AG04450 (cell line): ENCODE measurements at regions not wholly inside any gene's neighbourhood (a gene's known extent, or its start where the extent isn't known, plus 50 kb on each side); places are given as distances from the start of the nearest gene placed in this dataset.

Experiments used
- CTCF ChIA-PET: fragments of 300-600, 350-600 bp; formaldehyde crosslinking; extraction: SDS; loops from one replicate; lab custom pipeline; 2022; ENCODE audit warnings: antibody characterized with exemption, inconsistent platforms; lab: Charles Lee
- POLR2A ChIA-PET: fragments of 350-600 bp; formaldehyde crosslinking; extraction: SDS; loops from one replicate; lab custom pipeline; 2021; ENCODE audit warnings: antibody characterized with exemption, inconsistent platforms; lab: Yijun Ruan, JAX
- DNase-seq: peaks from one replicate; pipeline ENCODE4 v3.0.0-alpha.2; 2011; ENCODE audit warnings: low read depth, low spot score
- H3K27ac ChIP-seq: one replicate; pipeline ENCODE4 v1.5.1; 2012; ENCODE audit warnings: low read depth, low read length, control low read depth
- H3K27me3 ChIP-seq: one replicate; pipeline ENCODE4 v1.6.0; 2012; ENCODE audit warnings: low read length; ENCODE audit not compliant: control insufficient read depth, insufficient read depth
- H3K4me3 ChIP-seq: 2 replicates; pipeline ENCODE4 v1.5.1; 2011; ENCODE audit warnings: mild to moderate bottlenecking, low read depth, low read length, control low read depth
- H3K9me3 ChIP-seq: 2 replicates; pipeline ENCODE4 v1.5.1; 2012; ENCODE audit warnings: low read length; ENCODE audit not compliant: control insufficient read depth, insufficient read depth
- CTCF ChIP-seq: IDR thresholded peaks from 2 replicates; pipeline ENCODE4 v1.5.1; 2011; ENCODE audit warnings: low read depth, low read length, control low read depth, inconsistent platforms

DNA sequence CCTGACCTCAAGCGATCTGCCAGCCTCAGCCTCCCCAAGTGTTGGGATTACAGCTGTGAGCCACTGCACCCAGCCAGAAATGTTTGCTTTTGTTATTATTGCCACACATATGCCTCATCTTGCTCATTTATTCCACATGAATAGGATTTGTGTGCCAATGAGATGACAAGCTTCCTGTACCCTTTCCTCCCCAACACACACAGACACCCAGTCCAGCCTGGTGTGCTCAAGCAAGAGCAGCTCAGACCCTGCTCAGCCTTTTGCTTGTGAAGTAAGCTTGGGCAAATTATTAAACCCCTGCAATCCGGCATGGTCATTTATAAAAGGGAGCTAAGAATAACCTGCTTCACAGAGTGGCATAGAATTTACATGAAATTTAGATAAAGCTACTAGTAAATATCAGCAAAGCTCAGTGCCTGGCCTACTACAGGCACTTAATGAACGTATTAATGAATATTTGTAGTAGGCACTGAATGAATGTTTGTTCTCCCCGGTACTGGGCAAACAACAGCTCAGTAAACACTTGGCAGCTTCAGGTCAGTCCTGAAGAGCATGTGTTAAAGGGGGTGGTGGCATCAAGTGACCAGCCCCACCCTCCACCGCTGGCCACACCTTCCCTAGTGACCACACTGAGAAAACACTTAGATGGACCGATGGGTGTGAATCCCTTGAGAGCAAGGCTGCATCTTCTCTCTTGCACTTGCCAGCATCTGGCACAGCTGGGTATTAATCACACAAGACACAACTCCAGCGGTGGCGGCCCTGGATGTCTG is 280.2 kb downstream of the SRBD1 start:
- CTCF ChIA-PET = interaction anchor here (1.4 kb wide), 1 partner anchor 350 kb away, joined by 4 read pairs; no protein-coding TSS in a partner anchor

GRCh38 chr2:45330108-45330507 is 281.0 kb downstream of the SRBD1 start:
- Histone ChIP-seq H3K4me3 (no peak overlapping the region), H3K9me3 (no peaks in the 10 kb centered on the region), H3K27ac (no peak overlapping the region), H3K27me3 (peaks cover 14% of the 10 kb centered on the region)
- ChIA-PET POLR2A (interaction anchor here (0.9 to 1.3 kb wide), 2 partner anchors 10 to 24 kb away, joined by 3 to 4 read pairs; no protein-coding TSS in a partner anchor), CTCF (interaction anchor here (1.4 kb wide), 1 partner anchor 349 kb away, joined by 4 read pairs; no protein-coding TSS in a partner anchor)
- DNase-seq = no peak
- no peak for TF ChIP-seq CTCF

More for the DNA sequence above, 280.2 kb downstream of the SRBD1 start:
- Histone ChIP-seq H3K9me3 (no peaks in the 10 kb centered on the region), H3K4me3 (no peak overlapping the region), H3K27me3 (peaks cover 16% of the 10 kb centered on the region), H3K27ac (no peak overlapping the region)
- no peak for TF ChIP-seq CTCF
- POLR2A ChIA-PET = interaction anchor here (0.9 to 1.3 kb wide), 2 partner anchors 9 to 23 kb away, joined by 3 to 4 read pairs; no protein-coding TSS in a partner anchor
- DNase-seq = no peak

GRCh38 chr2:45329045-45329677 is 281.9 kb downstream of the SRBD1 start:
- no peak for TF ChIP-seq CTCF
- ChIA-PET POLR2A (no interaction called here), CTCF (interaction anchor here (0.7 kb wide), 1 partner anchor 25 kb away, joined by 3 read pairs; no protein-coding TSS in a partner anchor)
- H3K9me3 ChIP-seq = no peaks in the 10 kb centered on the region
- peaks cover 12% of the 10 kb centered on the region for H3K27me3 ChIP-seq
- no peak overlapping the region for H3K4me3 ChIP-seq
- no peak for DNase-seq
- no peak overlapping the region for H3K27ac ChIP-seq

DNA sequence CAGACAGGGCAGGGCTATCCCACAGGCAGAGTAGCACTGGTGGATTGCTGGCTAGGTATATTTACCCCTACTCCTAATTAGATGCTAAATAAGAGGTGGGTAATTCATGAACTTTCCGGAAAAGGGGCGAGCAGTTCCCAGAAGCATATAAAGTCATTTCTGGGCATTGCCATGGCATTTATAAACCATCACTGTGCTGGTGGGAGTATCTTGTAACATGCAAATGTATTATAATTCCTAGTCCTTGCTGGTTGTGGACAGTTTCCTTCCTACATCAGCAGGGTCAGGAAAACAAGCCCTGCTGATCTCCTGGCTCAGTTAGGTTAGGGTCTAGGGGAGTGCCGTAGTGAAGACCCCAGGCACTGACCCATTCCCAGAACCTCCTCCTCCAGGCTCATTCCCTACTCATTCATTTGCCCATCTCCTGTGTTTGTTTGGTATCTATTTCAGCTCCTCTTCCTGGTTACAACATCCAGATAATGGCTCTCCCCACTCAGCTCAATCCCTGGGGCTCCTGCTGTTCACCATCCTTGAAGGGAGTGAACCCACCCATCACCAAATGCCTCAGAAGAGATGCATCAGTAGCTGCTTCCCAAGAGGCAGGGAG is 282.7 kb downstream of the SRBD1 start:
- no peak for TF ChIP-seq CTCF
- no peak for DNase-seq
- Histone ChIP-seq H3K9me3 (peaks cover 1% of the 10 kb centered on the region), H3K27me3 (peaks cover 16% of the 10 kb centered on the region), H3K27ac (no peak overlapping the region), H3K4me3 (no peak overlapping the region)
- CTCF ChIA-PET = interaction anchor here (0.5 to 0.7 kb wide), 2 partner anchors 24 to 252 kb away, joined by 3 to 4 read pairs; no protein-coding TSS in a partner anchor
- POLR2A ChIA-PET = interaction anchor here (0.6 kb wide), 1 partner anchor 91 kb away, joined by 13 read pairs; no protein-coding TSS in a partner anchor
